ENCODE measurements at regions not wholly inside any gene's neighbourhood (a gene's known extent, or its start where the extent isn't known, plus 50 kb on each side); places are given as distances from the start of the nearest gene placed in this dataset.
"Not testable (repeated sequence)": the region's sequence is repeated elsewhere in the genome, so short reads cannot be mapped to it uniquely, and the experiment has no call there.

DNA sequence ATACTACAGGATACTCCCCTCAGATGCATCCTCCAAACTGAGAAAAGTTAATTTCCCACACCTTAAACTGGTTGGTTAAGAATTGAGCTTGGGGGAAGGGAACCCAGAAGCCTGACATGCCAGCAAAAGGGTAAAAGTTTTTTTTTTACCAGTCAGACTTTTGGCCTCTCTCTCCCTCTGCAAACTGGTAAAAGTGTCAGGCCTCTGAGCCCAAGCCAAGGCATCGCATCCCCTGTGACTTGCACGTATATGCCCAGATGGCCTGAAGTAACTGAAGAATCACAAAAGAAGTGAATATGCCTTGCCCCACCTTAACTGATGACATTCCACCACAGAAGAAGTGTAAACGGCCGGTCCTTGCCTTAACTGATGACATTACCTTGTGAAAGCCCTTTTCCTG, 962.3 kb upstream of the GRIA3 start:
- TF ChIP-seq CTCF (IDR thresholded peaks at IDR 0.05; ENCODE audit: poor library complexity); EZH2 (IDR thresholded peaks at IDR 0.05; ENCODE audit: borderline replicate concordance); EZH2phosphoT487 (IDR thresholded peaks at IDR 0.05; ENCODE audit: low read depth, severe bottlenecking, unreplicated experiment): not testable (repeated sequence)

Data from hepatocyte (in vitro differentiated cells).